HCT116 (cell line): ENCODE measurements at regions not wholly inside any gene's neighbourhood (a gene's known extent, or its start where the extent isn't known, plus 50 kb on each side); places are given as distances from the start of the nearest gene placed in this dataset.

Source experiments
- CTCF ChIP-seq, 3 experiments: fragments of 200-600 bp in 1 of 3; sonication (generic) in 1 of 3; IDR thresholded peaks in 2 of 3; conservative IDR thresholded peaks in 1 of 3; 2 replicates each; pipeline ENCODE4 v1.5.1; 2012 to 2017; ENCODE audit warnings: low read depth in 2 of 3, low read length in 2 of 3, antibody characterized with exemption in 1 of 3, borderline replicate concordance in 1 of 3, control low read depth in 1 of 3, mild to moderate bottlenecking in 1 of 3, mixed read lengths in 1 of 3, mixed run types in 1 of 3, moderate library complexity in 1 of 3; ENCODE audit not compliant: insufficient read depth in 1 of 3
- EZH2 ChIP-seq: fragments of 200-600 bp; sonication (generic); IDR thresholded peaks from 2 replicates; pipeline ENCODE4 v1.6.1; 2017; ENCODE audit warnings: antibody characterized with exemption, mixed run types
- POLR2A ChIP-seq: IDR thresholded peaks from 2 replicates; pipeline ENCODE4 v1.7.0; 2011; ENCODE audit warnings: borderline replicate concordance; ENCODE audit not compliant: insufficient read depth, insufficient read length; ENCODE audit errors: extremely low read depth
- POLR2AphosphoS5 ChIP-seq: IDR thresholded peaks from 2 replicates; pipeline ENCODE4 v1.6.1; 2011; ENCODE audit warnings: mild to moderate bottlenecking, low read depth, low read length, moderate library complexity
- RAD21 ChIP-seq: IDR thresholded peaks from 2 replicates; pipeline ENCODE4 v1.6.1; 2012; ENCODE audit warnings: low read depth, mild to moderate bottlenecking
- SRF ChIP-seq: IDR thresholded peaks from 2 replicates; pipeline ENCODE4 v1.6.1; 2012; ENCODE audit warnings: low read depth
- TCF7L2 ChIP-seq: IDR thresholded peaks from 2 replicates; pipeline ENCODE4 v1.7.0; 2011; ENCODE audit warnings: borderline replicate concordance, inconsistent platforms; ENCODE audit not compliant: insufficient read depth, insufficient read length; ENCODE audit errors: extremely low read depth

- TF ChIP-seq CTCF (IDR thresholded peaks at IDR 0.05 in 2 of 3, conservative IDR thresholded peaks at IDR 0.05 in 1 of 3; ENCODE audit: borderline replicate concordance in 1 of 3, insufficient read depth in 1 of 3, low read depth in 2 of 3, low read length in 2 of 3) (no peak), RAD21 (no peak), TCF7L2 (no peak), POLR2AphosphoS5 (no peak), SRF (no peak), POLR2A (no peak), EZH2 (no peak)
Measured at GRCh38 chr2:239578381-239578780, 177.6 kb upstream of the HDAC4 start.
